ENCODE measurements at regions not wholly inside any gene's neighbourhood (a gene's known extent, or its start where the extent isn't known, plus 50 kb on each side); places are given as distances from the start of the nearest gene placed in this dataset.
"Not testable (repeated sequence)": the region's sequence is repeated elsewhere in the genome, so short reads cannot be mapped to it uniquely, and the experiment has no call there.

DNA sequence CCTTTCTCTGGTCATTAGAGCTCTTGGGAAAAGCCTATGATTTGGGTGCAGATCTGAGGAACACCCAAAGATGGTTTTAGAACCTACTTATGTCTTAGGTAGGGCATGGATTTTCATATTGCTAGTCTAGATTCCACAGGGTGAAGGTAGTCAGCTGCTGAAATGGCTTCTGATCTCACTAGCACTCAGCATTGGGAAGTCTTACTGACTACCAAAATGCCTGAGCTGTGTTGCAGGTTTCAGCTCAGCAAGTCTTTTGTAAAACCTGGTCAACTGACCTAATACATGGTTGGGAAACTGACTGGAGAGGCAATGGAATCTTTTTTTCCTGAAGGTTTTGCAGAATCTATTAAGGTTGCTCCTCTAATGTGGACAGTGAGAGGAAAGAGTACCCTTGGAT lies 136.4 kb downstream of the CCNG2 start:
- no peak for DNase-seq (ENCODE audit: low read depth)
- H3K4me3 ChIP-seq (ENCODE audit: control insufficient read depth, low read depth, low read length), result no peak overlapping the region
- TF ChIP-seq, protein P1, sequence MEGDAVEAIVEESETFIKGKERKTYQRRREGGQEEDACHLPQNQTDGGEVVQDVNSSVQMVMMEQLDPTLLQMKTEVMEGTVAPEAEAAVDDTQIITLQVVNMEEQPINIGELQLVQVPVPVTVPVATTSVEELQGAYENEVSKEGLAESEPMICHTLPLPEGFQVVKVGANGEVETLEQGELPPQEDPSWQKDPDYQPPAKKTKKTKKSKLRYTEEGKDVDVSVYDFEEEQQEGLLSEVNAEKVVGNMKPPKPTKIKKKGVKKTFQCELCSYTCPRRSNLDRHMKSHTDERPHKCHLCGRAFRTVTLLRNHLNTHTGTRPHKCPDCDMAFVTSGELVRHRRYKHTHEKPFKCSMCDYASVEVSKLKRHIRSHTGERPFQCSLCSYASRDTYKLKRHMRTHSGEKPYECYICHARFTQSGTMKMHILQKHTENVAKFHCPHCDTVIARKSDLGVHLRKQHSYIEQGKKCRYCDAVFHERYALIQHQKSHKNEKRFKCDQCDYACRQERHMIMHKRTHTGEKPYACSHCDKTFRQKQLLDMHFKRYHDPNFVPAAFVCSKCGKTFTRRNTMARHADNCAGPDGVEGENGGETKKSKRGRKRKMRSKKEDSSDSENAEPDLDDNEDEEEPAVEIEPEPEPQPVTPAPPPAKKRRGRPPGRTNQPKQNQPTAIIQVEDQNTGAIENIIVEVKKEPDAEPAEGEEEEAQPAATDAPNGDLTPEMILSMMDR (conservative IDR thresholded peaks at IDR 0.05; ENCODE audit: control insufficient read depth, insufficient read depth, low read depth, low read length), result no peak

DNA sequence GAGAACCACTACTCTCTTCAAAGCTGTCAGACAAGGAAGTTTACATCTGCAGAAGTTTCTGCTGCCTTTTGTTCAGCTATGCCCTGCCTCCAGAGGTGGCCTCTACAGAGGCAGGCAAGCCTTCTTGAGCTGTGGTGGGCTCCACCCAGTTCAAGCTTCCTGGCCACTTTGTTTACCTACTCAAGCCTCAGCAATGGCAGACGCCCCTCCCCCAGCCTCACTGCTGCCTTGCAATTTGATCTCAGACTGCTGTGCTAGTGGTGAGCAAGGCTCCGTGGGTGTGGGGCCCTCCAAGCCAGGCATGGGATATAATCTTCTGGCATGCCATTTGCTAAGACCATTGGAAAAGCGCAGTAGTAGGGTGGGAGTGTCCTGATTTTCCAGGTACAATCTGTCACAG lies 144.0 kb downstream of the CCNG2 start:
- DNase-seq (ENCODE audit: low read depth); H3K4me3 ChIP-seq (ENCODE audit: control insufficient read depth, low read depth, low read length): not testable (repeated sequence)

DNA sequence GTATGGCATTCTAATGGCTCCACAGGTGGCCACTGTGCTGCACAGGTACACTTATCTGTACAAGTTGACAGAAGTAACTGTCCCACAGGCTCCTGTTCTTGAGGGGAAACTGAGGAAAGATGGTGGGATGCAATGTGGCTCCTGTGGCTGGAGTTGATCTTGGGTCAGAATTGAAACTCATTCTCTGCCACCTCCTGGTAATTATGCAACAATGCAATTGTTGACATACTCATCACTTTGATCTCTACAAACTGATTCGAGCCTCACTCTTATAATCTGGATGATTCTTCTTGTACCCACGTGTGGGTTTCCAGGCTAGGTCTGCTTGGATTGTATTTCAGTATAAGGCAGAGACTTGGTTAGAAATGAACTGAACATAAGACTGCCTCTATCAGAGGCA lies 148.8 kb downstream of the CCNG2 start:
- no peak overlapping the region for H3K4me3 ChIP-seq (ENCODE audit: control insufficient read depth, low read depth, low read length)
- TF ChIP-seq, protein P1 (conservative IDR thresholded peaks at IDR 0.05; ENCODE audit: control insufficient read depth, insufficient read depth, low read depth, low read length), result no peak
- DNase-seq (ENCODE audit: low read depth), result no peak

GRCh38 chr4:77306496-77306895 lies 149.5 kb downstream of the CCNG2 start:
- no peak overlapping the region for H3K4me3 ChIP-seq (ENCODE audit: control insufficient read depth, low read depth, low read length)
- no peak for DNase-seq (ENCODE audit: low read depth)
- TF ChIP-seq, protein P1 (conservative IDR thresholded peaks at IDR 0.05; ENCODE audit: control insufficient read depth, insufficient read depth, low read depth, low read length), result no peak

GRCh38 chr4:77308843-77309242 lies 151.8 kb downstream of the CCNG2 start:
- TF ChIP-seq, protein P1 (conservative IDR thresholded peaks at IDR 0.05; ENCODE audit: control insufficient read depth, insufficient read depth, low read depth, low read length), result peak; percentile 53
- no peak overlapping the region for H3K4me3 ChIP-seq (ENCODE audit: control insufficient read depth, low read depth, low read length)
- DNase-seq (ENCODE audit: low read depth), result peak; percentile 41

DNA sequence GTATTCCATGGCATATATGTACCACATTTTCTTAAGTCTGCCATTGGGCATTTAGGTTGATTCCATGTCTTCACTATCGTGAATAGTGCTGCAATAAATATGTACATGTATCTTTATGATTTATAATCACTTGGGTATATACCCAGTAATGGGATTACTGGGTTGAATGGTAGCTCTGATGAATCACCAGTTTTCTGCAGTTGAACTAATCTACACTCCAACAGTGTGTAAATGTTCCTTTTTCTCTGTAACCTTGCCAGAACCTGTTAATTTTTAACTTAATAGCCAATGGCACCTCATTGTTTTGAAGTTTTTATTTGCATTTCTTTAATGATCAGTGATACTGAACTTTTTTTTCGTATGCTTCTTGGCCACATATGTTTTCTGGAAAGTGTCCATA lies 152.5 kb downstream of the CCNG2 start:
- TF ChIP-seq, protein P1 (conservative IDR thresholded peaks at IDR 0.05; ENCODE audit: control insufficient read depth, insufficient read depth, low read depth, low read length), result no peak
- DNase-seq (ENCODE audit: low read depth), result no peak
- no peak overlapping the region for H3K4me3 ChIP-seq (ENCODE audit: control insufficient read depth, low read depth, low read length)

DNA sequence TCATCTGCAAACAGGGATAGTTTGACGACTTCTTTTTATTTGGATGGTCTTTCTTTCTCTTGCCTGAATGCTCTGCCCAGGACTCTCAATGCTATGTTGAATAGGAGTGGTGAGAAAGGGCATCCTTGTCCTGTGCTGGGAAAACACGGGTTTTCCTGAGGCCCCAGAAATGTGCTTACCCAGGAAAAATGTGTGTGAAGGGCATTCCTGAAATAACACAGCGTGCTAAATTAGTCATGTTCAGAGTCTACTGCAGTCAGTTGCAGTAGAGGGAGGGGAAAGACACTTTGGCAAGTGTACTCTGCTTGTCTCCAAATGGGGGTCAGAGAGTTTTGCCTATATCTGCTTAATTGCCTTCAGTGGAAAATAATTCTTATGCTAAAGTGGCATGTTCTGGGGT lies 153.9 kb downstream of the CCNG2 start:
- TF ChIP-seq, protein P1 (conservative IDR thresholded peaks at IDR 0.05; ENCODE audit: control insufficient read depth, insufficient read depth, low read depth, low read length), result no peak

More for the DNA sequence above, 153.9 kb downstream of the CCNG2 start:
- DNase-seq (ENCODE audit: low read depth), result no peak
- H3K4me3 ChIP-seq (ENCODE audit: control insufficient read depth, low read depth, low read length), result no peak overlapping the region
